Calu3 (cell line): ENCODE measurements at regions not wholly inside any gene's neighbourhood (a gene's known extent, or its start where the extent isn't known, plus 50 kb on each side); places are given as distances from the start of the nearest gene placed in this dataset.

Experiments used
- BruUV-seq: library from RNA; stranded (reverse); fragments of 400-500 nt; replicated peaks from 2 replicates; lab custom pipeline; 2021; lab: Mats Ljungman, UMichigan
- CTCF ChIA-PET: fragments of 300-600 bp; sonication (Branson Sonifier 250); formaldehyde crosslinking; loops from one replicate; lab custom pipeline; 2022; ENCODE audit warnings: antibody characterized with exemption; lab: Charles Lee
- DNase-seq: peaks from one replicate; pipeline ENCODE4 v3.0.0; 2022
- H3K27ac Mint-ChIP-seq: one replicate; pipeline ENCODE4 v1.8.0; 2022; ENCODE audit warnings: mixed read lengths; ENCODE audit not compliant: unreplicated experiment
- H3K27me3 Mint-ChIP-seq: one replicate; pipeline ENCODE4 v1.8.0; 2022; ENCODE audit warnings: mixed read lengths; ENCODE audit not compliant: unreplicated experiment
- H3K36me3 Mint-ChIP-seq: one replicate; pipeline ENCODE4 v1.8.0; 2022; ENCODE audit warnings: mild to moderate bottlenecking, moderate library complexity, mixed read lengths; ENCODE audit not compliant: insufficient read depth, unreplicated experiment
- H3K4me1 Mint-ChIP-seq: one replicate; pipeline ENCODE4 v1.8.0; 2022; ENCODE audit warnings: mild to moderate bottlenecking, low read depth, mixed read lengths; ENCODE audit not compliant: unreplicated experiment
- H3K4me3 Mint-ChIP-seq: one replicate; pipeline ENCODE4 v1.8.0; 2022; ENCODE audit warnings: mild to moderate bottlenecking, low read depth, moderate library complexity, mixed read lengths; ENCODE audit not compliant: unreplicated experiment
- H3K9me3 Mint-ChIP-seq: one replicate; pipeline ENCODE4 v1.8.0; 2022; ENCODE audit warnings: low read depth, mixed read lengths; ENCODE audit not compliant: unreplicated experiment
- intact Hi-C: fragments of 100-400 bp; cut with micrococcal nuclease; formaldehyde crosslinking; loops from one replicate; pipeline ENCODE4 v1.10.0; 2022; ENCODE audit not compliant: unreplicated experiment
- TF ChIP-seq, protein P1 (sequence below): fragments of 200-600 bp; IDR thresholded peaks from one replicate; pipeline ENCODE4 v1.8.0; 2022; ENCODE audit warnings: antibody characterized with exemption; ENCODE audit not compliant: unreplicated experiment

DNA sequence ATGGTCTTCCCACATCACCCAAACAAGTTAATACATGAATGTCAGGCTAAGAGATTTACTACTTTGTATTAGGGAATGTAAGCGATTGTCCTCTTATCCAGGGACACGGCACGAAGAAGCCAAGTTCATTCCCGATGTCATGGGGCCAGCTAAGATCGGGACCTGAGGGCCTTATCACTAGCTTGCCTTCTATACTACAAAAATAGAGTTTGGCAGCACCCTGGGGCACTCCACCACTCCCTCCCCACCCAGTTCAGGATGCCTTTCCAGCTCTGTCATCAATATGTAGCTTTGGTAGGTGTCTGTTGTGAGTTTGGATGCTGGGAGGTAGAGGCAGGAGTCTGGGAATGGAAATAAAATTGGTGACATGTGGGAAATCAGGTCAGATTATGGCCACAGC lies 197.5 kb downstream of the ATG4C start:
- DNase-seq: no peak
- CTCF ChIA-PET: interaction anchor here (0.5 kb wide), 1 partner anchor 198 kb away, joined by 6 read pairs; no protein-coding TSS in a partner anchor
- TF ChIP-seq, protein P1, sequence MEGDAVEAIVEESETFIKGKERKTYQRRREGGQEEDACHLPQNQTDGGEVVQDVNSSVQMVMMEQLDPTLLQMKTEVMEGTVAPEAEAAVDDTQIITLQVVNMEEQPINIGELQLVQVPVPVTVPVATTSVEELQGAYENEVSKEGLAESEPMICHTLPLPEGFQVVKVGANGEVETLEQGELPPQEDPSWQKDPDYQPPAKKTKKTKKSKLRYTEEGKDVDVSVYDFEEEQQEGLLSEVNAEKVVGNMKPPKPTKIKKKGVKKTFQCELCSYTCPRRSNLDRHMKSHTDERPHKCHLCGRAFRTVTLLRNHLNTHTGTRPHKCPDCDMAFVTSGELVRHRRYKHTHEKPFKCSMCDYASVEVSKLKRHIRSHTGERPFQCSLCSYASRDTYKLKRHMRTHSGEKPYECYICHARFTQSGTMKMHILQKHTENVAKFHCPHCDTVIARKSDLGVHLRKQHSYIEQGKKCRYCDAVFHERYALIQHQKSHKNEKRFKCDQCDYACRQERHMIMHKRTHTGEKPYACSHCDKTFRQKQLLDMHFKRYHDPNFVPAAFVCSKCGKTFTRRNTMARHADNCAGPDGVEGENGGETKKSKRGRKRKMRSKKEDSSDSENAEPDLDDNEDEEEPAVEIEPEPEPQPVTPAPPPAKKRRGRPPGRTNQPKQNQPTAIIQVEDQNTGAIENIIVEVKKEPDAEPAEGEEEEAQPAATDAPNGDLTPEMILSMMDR: no peak
- no TSS peak for BruUV-seq
- Mint-ChIP-seq H3K27me3 (peaks cover 59% of the 10 kb centered on the region), H3K27ac (no peak overlapping the region), H3K4me1 (no peaks in the 10 kb centered on the region), H3K9me3 (no peaks in the 10 kb centered on the region), H3K36me3 (no peaks in the 10 kb centered on the region), H3K4me3 (no peak overlapping the region)
- intact Hi-C loops: no loop called here

DNA sequence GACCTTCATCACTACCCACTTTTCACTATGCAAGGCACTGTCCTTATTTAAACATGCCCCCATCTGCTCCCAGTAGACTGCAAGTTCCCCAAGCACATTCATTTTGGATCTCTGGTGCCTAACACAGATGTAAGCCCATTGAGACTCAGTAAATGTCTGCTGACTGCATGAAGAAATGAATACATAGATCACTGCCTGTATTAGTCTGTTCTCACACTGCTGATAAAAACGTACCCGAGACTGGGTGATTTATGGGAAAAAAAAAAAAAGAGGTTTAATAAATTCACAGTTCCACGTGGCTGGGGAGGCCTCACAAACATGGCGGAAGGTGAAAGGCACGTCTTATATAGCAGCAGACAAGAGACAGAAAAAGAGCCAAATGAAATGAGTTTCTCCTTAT lies 204.9 kb downstream of the ATG4C start:
- Mint-ChIP-seq H3K27ac (no peak overlapping the region), H3K4me1 (no peaks in the 10 kb centered on the region), H3K4me3 (no peak overlapping the region), H3K36me3 (no peaks in the 10 kb centered on the region), H3K9me3 (no peaks in the 10 kb centered on the region), H3K27me3 (peaks cover 73% of the 10 kb centered on the region)
- no TSS peak for BruUV-seq
- intact Hi-C loops: no loop called here
- DNase-seq: no peak
- CTCF ChIA-PET: interaction anchor here (0.5 kb wide), 1 partner anchor 110 kb away, joined by 3 read pairs; no protein-coding TSS in a partner anchor
- TF ChIP-seq, protein P1: no peak

DNA sequence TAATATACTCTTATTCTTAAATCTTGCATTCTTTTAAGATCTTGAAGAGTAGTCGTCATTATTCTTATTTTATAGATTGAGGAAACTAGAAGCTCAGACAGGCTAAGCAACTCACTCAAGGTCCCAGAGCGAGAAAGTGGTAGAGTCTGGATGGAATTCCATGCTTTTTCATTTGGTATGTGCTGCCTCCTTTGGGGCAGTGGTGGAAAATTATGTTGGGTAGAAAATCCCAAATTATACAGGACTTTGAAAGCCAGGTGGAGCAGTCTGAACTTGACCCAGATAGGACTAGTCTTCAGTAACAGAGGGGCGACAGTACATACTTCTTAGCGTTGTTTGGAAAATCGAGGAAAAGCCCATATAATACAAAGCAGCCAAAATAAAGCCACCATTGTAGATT lies 205.6 kb downstream of the ATG4C start:
- no peak overlapping the region for H3K27ac Mint-ChIP-seq
- peak; percentile 4 for DNase-seq
- TF ChIP-seq, protein P1: no peak
- intact Hi-C loops: no loop called here
- H3K36me3 Mint-ChIP-seq: no peaks in the 10 kb centered on the region
- H3K9me3 Mint-ChIP-seq: no peaks in the 10 kb centered on the region
- peaks cover 78% of the 10 kb centered on the region for H3K27me3 Mint-ChIP-seq
- no peak overlapping the region for H3K4me3 Mint-ChIP-seq
- no peaks in the 10 kb centered on the region for H3K4me1 Mint-ChIP-seq
- CTCF ChIA-PET: interaction anchor here (0.6 kb wide), 1 partner anchor 1640 kb away, joined by 7 read pairs; no protein-coding TSS in a partner anchor
- no TSS peak for BruUV-seq

DNA sequence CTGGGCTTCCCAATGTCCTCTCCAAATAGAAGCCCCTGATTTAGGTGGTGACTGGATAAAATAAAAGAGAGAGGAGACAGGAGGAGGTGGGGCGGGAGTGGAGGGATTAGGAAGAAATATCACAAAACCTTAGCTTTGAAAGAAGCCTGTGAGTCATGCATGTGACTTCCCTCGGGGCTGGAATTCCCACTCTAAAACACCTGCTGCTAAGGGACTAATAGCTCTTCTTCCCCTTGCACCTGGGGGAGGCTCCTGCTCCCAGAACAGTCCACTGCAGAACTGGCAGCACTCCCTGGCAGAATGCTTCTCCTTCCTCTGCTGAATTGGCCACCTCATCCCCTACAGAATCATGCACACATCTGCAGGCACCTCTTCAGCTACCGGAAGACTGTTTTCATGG lies 207.2 kb downstream of the ATG4C start:
- Mint-ChIP-seq H3K4me1 (no peaks in the 10 kb centered on the region), H3K27me3 (peaks cover 67% of the 10 kb centered on the region), H3K36me3 (no peaks in the 10 kb centered on the region), H3K9me3 (no peaks in the 10 kb centered on the region), H3K4me3 (no peak overlapping the region), H3K27ac (no peak overlapping the region)
- intact Hi-C loops: no loop called here
- CTCF ChIA-PET: no interaction called here
- DNase-seq: no peak
- TF ChIP-seq, protein P1: no peak
- no TSS peak for BruUV-seq
